ENCODE measurements at regions not wholly inside any gene's neighbourhood (a gene's known extent, or its start where the extent isn't known, plus 50 kb on each side); places are given as distances from the start of the nearest gene placed in this dataset.

DNA sequence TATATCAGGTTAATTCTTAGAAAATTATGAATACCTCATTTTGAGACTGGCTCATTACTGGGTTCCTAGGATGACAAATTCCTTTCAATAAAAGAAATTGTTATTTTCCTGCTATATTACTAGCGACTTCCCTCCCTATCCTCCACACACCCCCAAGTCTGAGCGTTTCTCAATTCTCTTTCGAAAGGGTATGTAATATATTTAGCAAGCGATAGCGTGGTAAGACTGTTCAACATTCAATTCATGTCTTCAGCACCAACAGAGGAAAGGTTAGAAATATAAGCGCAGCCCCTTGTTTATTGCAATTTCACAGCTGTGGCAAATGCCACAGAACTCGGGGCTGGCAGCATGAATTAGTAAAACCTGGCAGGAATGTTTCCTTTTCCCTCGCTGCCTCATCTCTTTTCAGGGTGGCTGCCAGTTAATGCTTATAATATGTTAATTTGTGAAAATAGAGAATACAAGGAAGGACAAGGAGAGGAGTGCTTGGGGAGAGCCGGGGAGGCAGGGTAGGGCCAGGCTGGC, 152.7 kb upstream of the TBCA start:
- Histone ChIP-seq H3K27ac (no peak overlapping the region), H3K4me1 (ENCODE audit: low read depth) (no peaks in the 10 kb centered on the region), H3K9me3 (ENCODE audit: low read depth) (no peaks in the 10 kb centered on the region), H3K4me3 (no peak overlapping the region), H3K36me3 (no peaks in the 10 kb centered on the region), H3K27me3 (peaks cover 4% of the 10 kb centered on the region)
- TF ChIP-seq, protein P1, sequence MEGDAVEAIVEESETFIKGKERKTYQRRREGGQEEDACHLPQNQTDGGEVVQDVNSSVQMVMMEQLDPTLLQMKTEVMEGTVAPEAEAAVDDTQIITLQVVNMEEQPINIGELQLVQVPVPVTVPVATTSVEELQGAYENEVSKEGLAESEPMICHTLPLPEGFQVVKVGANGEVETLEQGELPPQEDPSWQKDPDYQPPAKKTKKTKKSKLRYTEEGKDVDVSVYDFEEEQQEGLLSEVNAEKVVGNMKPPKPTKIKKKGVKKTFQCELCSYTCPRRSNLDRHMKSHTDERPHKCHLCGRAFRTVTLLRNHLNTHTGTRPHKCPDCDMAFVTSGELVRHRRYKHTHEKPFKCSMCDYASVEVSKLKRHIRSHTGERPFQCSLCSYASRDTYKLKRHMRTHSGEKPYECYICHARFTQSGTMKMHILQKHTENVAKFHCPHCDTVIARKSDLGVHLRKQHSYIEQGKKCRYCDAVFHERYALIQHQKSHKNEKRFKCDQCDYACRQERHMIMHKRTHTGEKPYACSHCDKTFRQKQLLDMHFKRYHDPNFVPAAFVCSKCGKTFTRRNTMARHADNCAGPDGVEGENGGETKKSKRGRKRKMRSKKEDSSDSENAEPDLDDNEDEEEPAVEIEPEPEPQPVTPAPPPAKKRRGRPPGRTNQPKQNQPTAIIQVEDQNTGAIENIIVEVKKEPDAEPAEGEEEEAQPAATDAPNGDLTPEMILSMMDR (IDR thresholded peaks at IDR 0.05; ENCODE audit: low read depth, low read length) = no peak
- DNase-seq (ENCODE audit: low read depth in 1 of 2, low spot score in 1 of 2) = no peak

DNA sequence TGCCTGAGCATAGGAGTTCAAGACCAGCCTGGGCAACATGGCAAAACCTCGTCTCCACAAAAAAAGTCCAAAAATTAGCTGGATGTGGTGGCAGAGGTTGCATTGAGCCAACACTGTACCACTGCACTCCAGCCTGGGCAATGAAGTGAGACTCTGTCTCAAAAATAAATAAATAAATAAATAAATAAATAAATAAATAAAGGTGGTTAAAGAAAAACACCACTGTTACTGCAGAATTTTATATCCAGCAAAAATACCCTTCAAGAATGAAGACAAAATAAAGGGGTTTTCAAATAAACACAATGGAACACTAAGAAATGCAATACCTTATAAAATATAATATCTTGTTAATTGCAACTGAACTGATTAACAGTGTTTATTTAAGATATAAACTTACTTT, 150.2 kb upstream of the TBCA start:
- Histone ChIP-seq H3K36me3 (no peaks in the 10 kb centered on the region), H3K4me1 (ENCODE audit: low read depth) (no peaks in the 10 kb centered on the region), H3K27me3 (peaks cover 4% of the 10 kb centered on the region), H3K4me3 (no peak overlapping the region), H3K9me3 (ENCODE audit: low read depth) (no peaks in the 10 kb centered on the region), H3K27ac (no peak overlapping the region)
- TF ChIP-seq, protein P1 (IDR thresholded peaks at IDR 0.05; ENCODE audit: low read depth, low read length) = no peak
- DNase-seq (ENCODE audit: low read depth in 1 of 2, low spot score in 1 of 2) = no peak

- Histone ChIP-seq H3K27me3 (peaks cover 3% of the 10 kb centered on the region), H3K36me3 (no peaks in the 10 kb centered on the region), H3K27ac (no peak overlapping the region), H3K4me3 (no peak overlapping the region), H3K9me3 (ENCODE audit: low read depth) (no peaks in the 10 kb centered on the region), H3K4me1 (ENCODE audit: low read depth) (no peaks in the 10 kb centered on the region)
- no peak for DNase-seq (ENCODE audit: low read depth in 1 of 2, low spot score in 1 of 2)
- TF ChIP-seq, protein P1 (IDR thresholded peaks at IDR 0.05; ENCODE audit: low read depth, low read length) = no peak
These were observed 149.4 kb upstream of the TBCA start for GRCh38 chr5:77925503-77925902.

- Histone ChIP-seq H3K36me3 (no peaks in the 10 kb centered on the region), H3K9me3 (ENCODE audit: low read depth) (no peaks in the 10 kb centered on the region), H3K27ac (no peak overlapping the region), H3K4me3 (no peak overlapping the region), H3K27me3 (no peaks in the 10 kb centered on the region), H3K4me1 (ENCODE audit: low read depth) (no peaks in the 10 kb centered on the region)
- DNase-seq (ENCODE audit: low read depth in 1 of 2, low spot score in 1 of 2) = no peak
- TF ChIP-seq, protein P1 (IDR thresholded peaks at IDR 0.05; ENCODE audit: low read depth, low read length) = no peak
These were observed 147.9 kb upstream of the TBCA start for GRCh38 chr5:77924081-77924480.

GRCh38 chr5:77923666-77924065, 147.5 kb upstream of the TBCA start:
- no peaks in the 10 kb centered on the region for H3K27me3 ChIP-seq
- TF ChIP-seq, protein P1 (IDR thresholded peaks at IDR 0.05; ENCODE audit: low read depth, low read length) = no peak
- H3K9me3 ChIP-seq (ENCODE audit: low read depth) = no peaks in the 10 kb centered on the region
- DNase-seq (ENCODE audit: low read depth in 1 of 2, low spot score in 1 of 2) = no peak
- H3K36me3 ChIP-seq = no peaks in the 10 kb centered on the region
- H3K27ac ChIP-seq = no peak overlapping the region
- H3K4me3 ChIP-seq = no peak overlapping the region
- H3K4me1 ChIP-seq (ENCODE audit: low read depth) = no peaks in the 10 kb centered on the region

Measured in cardiac muscle cell (in vitro differentiated cells and primary cell).